IMR-90 (cell line): ENCODE measurements at regions not wholly inside any gene's neighbourhood (a gene's known extent, or its start where the extent isn't known, plus 50 kb on each side); places are given as distances from the start of the nearest gene placed in this dataset.

Experiments
- ATAC-seq: fragments of 200-7000 bp; cut with Tn5 transposase; 2 replicates; pipeline ENCODE4 v1.9.1; 2020; ENCODE audit warnings: low read depth, mild to moderate bottlenecking, moderate library complexity
- BruUV-seq: library from RNA; stranded (reverse); fragments of 400-500 nt; replicated peaks from 2 replicates; lab custom pipeline; 2021; lab: Mats Ljungman, UMichigan
- CTCF ChIA-PET: fragments of 300-600 bp; formaldehyde crosslinking; extraction: SDS; loops from one replicate; lab custom pipeline; 2021; ENCODE audit warnings: antibody characterized with exemption; lab: Yijun Ruan, JAX
- POLR2A ChIA-PET: fragments of 300-600 bp; sonication (Branson Sonifier 250); formaldehyde crosslinking; loops from one replicate; lab custom pipeline; 2022; ENCODE audit warnings: antibody characterized with exemption; ENCODE audit not compliant: unreplicated experiment; lab: Charles Lee
- DNase-seq: peaks from one replicate; pipeline ENCODE4 v3.0.0; 2013
- H2AFZ ChIP-seq: replicated peaks from 2 replicates; pipeline ENCODE3; 2013; ENCODE audit warnings: low read length, mild to moderate bottlenecking; ENCODE audit not compliant: poor library complexity
- H2AK5ac ChIP-seq: 2 replicates; pipeline ENCODE4 v1.6.1; 2013; ENCODE audit warnings: low read depth, low read length, inconsistent platforms
- H2AK9ac ChIP-seq: replicated peaks from 2 replicates; pipeline ENCODE3; 2013; ENCODE audit warnings: mild to moderate bottlenecking, low read depth, low read length, moderate library complexity; ENCODE audit not compliant: poor library complexity
- H2BK120ac ChIP-seq: 2 replicates; pipeline ENCODE4 v1.6.1; 2013; ENCODE audit warnings: low read depth, low read length, inconsistent platforms
- H2BK15ac ChIP-seq: 3 replicates; pipeline ENCODE4 v1.6.1; 2013; ENCODE audit warnings: low read depth, low read length, inconsistent platforms
- H2BK20ac ChIP-seq: 2 replicates; pipeline ENCODE4 v1.6.1; 2013; ENCODE audit warnings: low read depth, mild to moderate bottlenecking, inconsistent platforms, low read length, moderate library complexity
- H2BK5ac ChIP-seq: 2 replicates; pipeline ENCODE4 v1.6.1; 2013; ENCODE audit warnings: mild to moderate bottlenecking, low read depth, low read length, inconsistent platforms; ENCODE audit not compliant: poor library complexity, severe bottlenecking
- H3K14ac ChIP-seq: replicated peaks from 2 replicates; pipeline ENCODE4 v1.6.1; 2013; ENCODE audit warnings: low read depth, low read length, inconsistent platforms
- H3K18ac ChIP-seq: 2 replicates; pipeline ENCODE4 v1.6.1; 2013; ENCODE audit warnings: low read depth, low read length, control low read depth
- H3K23ac ChIP-seq: 2 replicates; pipeline ENCODE4 v1.6.1; 2013; ENCODE audit warnings: low read depth, low read length, inconsistent platforms
- H3K27ac ChIP-seq: 2 replicates; pipeline ENCODE4 v1.5.1; 2013; ENCODE audit warnings: mild to moderate bottlenecking, control low read depth, low read length; ENCODE audit not compliant: insufficient read depth
- H3K27me3 ChIP-seq: 2 replicates; pipeline ENCODE4 v1.6.1; 2013; ENCODE audit warnings: low read length; ENCODE audit not compliant: control insufficient read depth, insufficient read depth
- H3K36me3 ChIP-seq: 2 replicates; pipeline ENCODE4 v1.6.1; 2013; ENCODE audit warnings: low read length, mixed read lengths; ENCODE audit not compliant: control insufficient read depth, insufficient read depth
- H3K4ac ChIP-seq: 2 replicates; pipeline ENCODE4 v1.6.1; 2013; ENCODE audit warnings: low read depth, low read length, inconsistent platforms
- H3K4me1 ChIP-seq: 2 replicates; pipeline ENCODE4 v1.6.1; 2013; ENCODE audit warnings: low read length, mixed read lengths; ENCODE audit not compliant: control insufficient read depth, insufficient read depth
- H3K4me2 ChIP-seq: 2 replicates; pipeline ENCODE4 v1.6.1; 2013; ENCODE audit warnings: low read depth, mild to moderate bottlenecking, control low read depth, low read length, moderate library complexity
- H3K4me3 ChIP-seq: 2 replicates; pipeline ENCODE4 v1.5.1; 2013; ENCODE audit warnings: low read depth, mild to moderate bottlenecking, control low read depth, low read length, moderate library complexity; ENCODE audit not compliant: insufficient read depth
- H3K56ac ChIP-seq: 2 replicates; pipeline ENCODE4 v1.6.1; 2013; ENCODE audit warnings: low read length, inconsistent platforms; ENCODE audit not compliant: insufficient read depth; ENCODE audit errors: extremely low read depth
- H3K79me1 ChIP-seq, 2 experiments: 2 replicates each; pipeline ENCODE4 v1.6.1; 2013; ENCODE audit warnings: low read length in 2 of 2, inconsistent platforms in 1 of 2, low read depth in 1 of 2
- H3K9ac ChIP-seq: 2 replicates; pipeline ENCODE4 v1.6.1; 2013; ENCODE audit warnings: low read depth, low read length, control low read depth
- H3K9me1 ChIP-seq: 2 replicates; pipeline ENCODE4 v1.6.1; 2013; ENCODE audit warnings: low read length, inconsistent platforms; ENCODE audit not compliant: insufficient read depth
- H3K9me3 ChIP-seq: 2 replicates; pipeline ENCODE4 v1.6.1; 2013; ENCODE audit warnings: low read length; ENCODE audit not compliant: control insufficient read depth, insufficient read depth
- H4K20me1 ChIP-seq: 2 replicates; pipeline ENCODE4 v1.6.1; 2013; ENCODE audit warnings: low read length, inconsistent platforms; ENCODE audit not compliant: insufficient read depth
- H4K5ac ChIP-seq: 2 replicates; pipeline ENCODE4 v1.6.1; 2013; ENCODE audit warnings: mild to moderate bottlenecking, low read depth, low read length, control low read depth
- H4K8ac ChIP-seq, 2 experiments: 2 replicates each; pipeline ENCODE4 v1.6.1; 2013; ENCODE audit warnings: low read depth in 2 of 2, low read length in 2 of 2, control low read depth in 1 of 2, inconsistent platforms in 1 of 2
- H4K91ac ChIP-seq: 2 replicates; pipeline ENCODE4 v1.6.1; 2013; ENCODE audit warnings: low read depth, low read length, inconsistent platforms; ENCODE audit not compliant: insufficient read depth
- BHLHE40 ChIP-seq: fragments of 150-350 bp; IDR thresholded peaks from 2 replicates; pipeline ENCODE4 v1.6.1; 2016; ENCODE audit warnings: mild to moderate bottlenecking, low read depth, low read length
- CEBPB ChIP-seq: IDR thresholded peaks from 2 replicates; pipeline ENCODE4 v1.6.1; 2012; ENCODE audit warnings: low read depth, low read length, improper control_type of control experiment
- CHD1 ChIP-seq: IDR thresholded peaks from 2 replicates; pipeline ENCODE4 v1.6.1; 2012; ENCODE audit warnings: low read depth, low read length, improper control_type of control experiment
- ELK1 ChIP-seq: fragments of 150-350 bp; IDR thresholded peaks from 2 replicates; pipeline ENCODE4 v1.6.1; 2016; ENCODE audit warnings: low read depth, mild to moderate bottlenecking, low read length, moderate library complexity, borderline replicate concordance
- FOS ChIP-seq: fragments of 150-350 bp; IDR thresholded peaks from 2 replicates; pipeline ENCODE4 v1.6.1; 2016; ENCODE audit warnings: low read depth, low read length
- MAFK ChIP-seq: IDR thresholded peaks from 2 replicates; pipeline ENCODE4 v1.6.1; 2012; ENCODE audit warnings: low read depth, low read length, improper control_type of control experiment
- MAZ ChIP-seq: IDR thresholded peaks from 2 replicates; pipeline ENCODE4 v1.6.1; 2012; ENCODE audit warnings: low read depth, mild to moderate bottlenecking, low read length, improper control_type of control experiment, moderate library complexity, borderline replicate concordance
- MXI1 ChIP-seq: IDR thresholded peaks from 2 replicates; pipeline ENCODE4 v1.6.1; 2012; ENCODE audit warnings: low read depth, mild to moderate bottlenecking, low read length, moderate library complexity, borderline replicate concordance
- NFE2L2 ChIP-seq: fragments of 150-350 bp; IDR thresholded peaks from 2 replicates; pipeline ENCODE4 v1.6.1; 2016; ENCODE audit warnings: low read depth, mild to moderate bottlenecking, low read length
- POLR2A ChIP-seq: IDR thresholded peaks from 2 replicates; pipeline ENCODE4 v1.6.1; 2012; ENCODE audit warnings: mild to moderate bottlenecking, low read depth, low read length
- RAD21 ChIP-seq: IDR thresholded peaks from 2 replicates; pipeline ENCODE4 v1.6.1; 2012; ENCODE audit warnings: low read length, improper control_type of control experiment
- RCOR1 ChIP-seq: IDR thresholded peaks from 2 replicates; pipeline ENCODE4 v1.6.1; 2012; ENCODE audit warnings: mild to moderate bottlenecking, low read length, improper control_type of control experiment; ENCODE audit not compliant: insufficient replicate concordance
- RFX5 ChIP-seq: IDR thresholded peaks from 2 replicates; pipeline ENCODE4 v1.8.0; 2012; ENCODE audit warnings: low read depth, mild to moderate bottlenecking, low read length, moderate library complexity
- SMC3 ChIP-seq: fragments of 150-350 bp; IDR thresholded peaks from 2 replicates; pipeline ENCODE4 v1.6.1; 2016; ENCODE audit warnings: low read depth, mild to moderate bottlenecking, antibody characterized with exemption, low read length, moderate library complexity
- USF2 ChIP-seq: fragments of 150-350 bp; IDR thresholded peaks from 2 replicates; pipeline ENCODE4 v1.6.1; 2017; ENCODE audit warnings: mild to moderate bottlenecking, antibody characterized with exemption, low read length, low read depth
- WGBS, 2 experiments: methylation state at CpG; one replicate each; pipeline versions ENCODE4 v1.1.5 to v1.1.7; 2013; ENCODE audit warnings: missing lambda C conversion rate in 2 of 2; ENCODE audit not compliant: insufficient read length in 1 of 2; ENCODE audit errors: extremely low coverage in 2 of 2; 5-methylcytosine and 5-hydroxymethylcytosine counted together
- dilution Hi-C: fragments of 300-500 bp; cut with HindIII; formaldehyde crosslinking; loops from one replicate; pipeline ENCODE4 v1.14.3; 2018; ENCODE audit warnings: low sequenced_read_pairs; ENCODE audit not compliant: unreplicated experiment
- in situ Hi-C: fragments of 300-500 bp; cut with MboI; formaldehyde crosslinking; loops from 3 replicates; pipeline ENCODE4 v1.14.3; 2019; ENCODE audit warnings: low sequenced_read_pairs, inconsistent platforms, mixed read lengths
- intact Hi-C: fragments of 100-400 bp; cut with micrococcal nuclease; formaldehyde crosslinking; loops from 2 replicates; pipeline ENCODE4 v1.10.0; 2022
- TF ChIP-seq, protein P1 (sequence below): conservative IDR thresholded peaks from 2 replicates; pipeline ENCODE4 v1.5.1; 2012; ENCODE audit warnings: mild to moderate bottlenecking, low read depth, low read length, improper control_type of control experiment

DNA sequence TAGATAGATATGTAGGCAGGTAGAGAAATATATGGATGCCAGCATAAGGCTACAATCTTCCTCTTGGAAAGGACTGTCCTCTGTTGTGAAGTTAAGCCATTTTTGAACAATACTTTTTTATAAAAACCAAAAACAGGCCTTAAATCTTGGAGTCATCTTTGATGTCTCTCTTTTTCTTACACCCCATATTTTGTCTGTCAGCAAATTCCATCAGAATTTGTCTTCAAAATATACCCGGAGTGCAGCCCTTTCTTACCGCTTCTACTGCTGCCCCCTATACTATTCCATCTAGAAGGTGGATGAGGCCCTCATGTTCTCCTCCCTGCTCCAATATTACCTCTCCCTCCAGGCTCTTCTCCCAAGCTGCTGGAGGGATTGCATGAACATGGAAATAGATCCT, 326.5 kb downstream of the HAPSTR1 start:
- ChIA-PET CTCF (interaction anchor here (1.0 kb wide), 1 partner anchor 118 kb away, joined by 3 read pairs; no protein-coding TSS in a partner anchor), POLR2A (no interaction called here)
- Histone ChIP-seq H3K79me1 (no peaks in the 10 kb centered on the region), H3K27me3 (no peaks in the 10 kb centered on the region), H2BK120ac (no peak overlapping the region), H2AFZ (no peak overlapping the region), H3K56ac (no peak overlapping the region), H2BK5ac (no peak overlapping the region), H2AK5ac (no peak overlapping the region), H4K8ac (no peak overlapping the region), H3K23ac (no peak overlapping the region), H3K27ac (no peak overlapping the region), H3K4me1 (no peaks in the 10 kb centered on the region), H2AK9ac (no peak overlapping the region), H2BK20ac (no peak overlapping the region), H4K91ac (no peak overlapping the region), H3K14ac (no peak overlapping the region), H4K20me1 (no peaks in the 10 kb centered on the region), H3K18ac (no peak overlapping the region), H3K4ac (no peak overlapping the region), H2BK15ac (no peak overlapping the region), H3K9me3 (peaks cover 21% of the 10 kb centered on the region), H4K5ac (no peak overlapping the region), H3K9me1 (no peaks in the 10 kb centered on the region), H3K4me2 (no peak overlapping the region), H3K4me3 (no peak overlapping the region), H3K36me3 (no peaks in the 10 kb centered on the region), H3K9ac (no peak overlapping the region)
- TF ChIP-seq POLR2A (no peak), BHLHE40 (no peak), MAFK (no peak), CHD1 (no peak), NFE2L2 (no peak), MXI1 (no peak), USF2 (no peak), RCOR1 (no peak), FOS (no peak), ELK1 (no peak), RFX5 (no peak), MAZ (no peak), SMC3 (no peak), CEBPB (no peak), RAD21 (no peak)
- TF ChIP-seq, protein P1, sequence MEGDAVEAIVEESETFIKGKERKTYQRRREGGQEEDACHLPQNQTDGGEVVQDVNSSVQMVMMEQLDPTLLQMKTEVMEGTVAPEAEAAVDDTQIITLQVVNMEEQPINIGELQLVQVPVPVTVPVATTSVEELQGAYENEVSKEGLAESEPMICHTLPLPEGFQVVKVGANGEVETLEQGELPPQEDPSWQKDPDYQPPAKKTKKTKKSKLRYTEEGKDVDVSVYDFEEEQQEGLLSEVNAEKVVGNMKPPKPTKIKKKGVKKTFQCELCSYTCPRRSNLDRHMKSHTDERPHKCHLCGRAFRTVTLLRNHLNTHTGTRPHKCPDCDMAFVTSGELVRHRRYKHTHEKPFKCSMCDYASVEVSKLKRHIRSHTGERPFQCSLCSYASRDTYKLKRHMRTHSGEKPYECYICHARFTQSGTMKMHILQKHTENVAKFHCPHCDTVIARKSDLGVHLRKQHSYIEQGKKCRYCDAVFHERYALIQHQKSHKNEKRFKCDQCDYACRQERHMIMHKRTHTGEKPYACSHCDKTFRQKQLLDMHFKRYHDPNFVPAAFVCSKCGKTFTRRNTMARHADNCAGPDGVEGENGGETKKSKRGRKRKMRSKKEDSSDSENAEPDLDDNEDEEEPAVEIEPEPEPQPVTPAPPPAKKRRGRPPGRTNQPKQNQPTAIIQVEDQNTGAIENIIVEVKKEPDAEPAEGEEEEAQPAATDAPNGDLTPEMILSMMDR: no peak
- in situ Hi-C loops (no loop called here), intact Hi-C loops (no loop called here), dilution Hi-C loops (no loop called here)
- DNase-seq: no peak
- BruUV-seq: no TSS peak
- WGBS, 2 experiments: no CpG with 5 or more reads among the region's 2 CpGs
- no peak for ATAC-seq
